MCF 10A (cell line): ENCODE measurements at regions not wholly inside any gene's neighbourhood (a gene's known extent, or its start where the extent isn't known, plus 50 kb on each side); places are given as distances from the start of the nearest gene placed in this dataset.

Experiments used
- BruUV-seq: library from RNA; stranded (reverse); fragments of 400-500 nt; replicated peaks from 2 replicates; lab custom pipeline; 2021; lab: Mats Ljungman, UMichigan
- CTCF ChIA-PET: fragments of 300-600 bp; sonication (Branson Sonifier 250); formaldehyde crosslinking; extraction: SDS; loops from one replicate; lab custom pipeline; 2021; ENCODE audit warnings: antibody characterized with exemption, inconsistent platforms; lab: Yijun Ruan, JAX
- POLR2A ChIA-PET: fragments of 300-600, 350-650 bp; sonication (Branson Sonifier 250); formaldehyde crosslinking; extraction: SDS; loops from one replicate; lab custom pipeline; 2020; ENCODE audit warnings: antibody characterized with exemption, inconsistent platforms; lab: Yijun Ruan, JAX
- DNase-seq: peaks from one replicate; pipeline ENCODE4 v3.0.0-alpha.2; 2018; ENCODE audit not compliant: unreplicated experiment
- H3K27ac Mint-ChIP-seq: one replicate; pipeline ENCODE4 v1.8.0; 2022; ENCODE audit warnings: mild to moderate bottlenecking, low read depth, mixed read lengths; ENCODE audit not compliant: unreplicated experiment
- H3K27me3 Mint-ChIP-seq: one replicate; pipeline ENCODE4 v1.8.0; 2022; ENCODE audit warnings: mixed read lengths; ENCODE audit not compliant: insufficient read depth, unreplicated experiment
- H3K36me3 Mint-ChIP-seq: one replicate; pipeline ENCODE4 v1.8.0; 2022; ENCODE audit warnings: mild to moderate bottlenecking, moderate library complexity, mixed read lengths; ENCODE audit not compliant: insufficient read depth, unreplicated experiment
- H3K4me1 Mint-ChIP-seq: one replicate; pipeline ENCODE4 v1.8.0; 2022; ENCODE audit warnings: mixed read lengths; ENCODE audit not compliant: insufficient read depth, unreplicated experiment
- H3K4me3 Mint-ChIP-seq: one replicate; pipeline ENCODE4 v1.8.0; 2022; ENCODE audit warnings: mild to moderate bottlenecking, moderate library complexity, mixed read lengths; ENCODE audit not compliant: unreplicated experiment
- H3K9me3 Mint-ChIP-seq: one replicate; pipeline ENCODE4 v1.8.0; 2022; ENCODE audit warnings: mixed read lengths; ENCODE audit not compliant: unreplicated experiment
- intact Hi-C: fragments of 100-400 bp; cut with micrococcal nuclease; formaldehyde crosslinking; loops from 2 replicates; pipeline ENCODE4 v1.14.1; 2022
- TF ChIP-seq, protein P1 (sequence below): fragments of 200-600 bp; IDR thresholded peaks from one replicate; pipeline ENCODE4 v1.8.0; 2022; ENCODE audit warnings: antibody characterized with exemption, mild to moderate bottlenecking; ENCODE audit not compliant: unreplicated experiment

DNA sequence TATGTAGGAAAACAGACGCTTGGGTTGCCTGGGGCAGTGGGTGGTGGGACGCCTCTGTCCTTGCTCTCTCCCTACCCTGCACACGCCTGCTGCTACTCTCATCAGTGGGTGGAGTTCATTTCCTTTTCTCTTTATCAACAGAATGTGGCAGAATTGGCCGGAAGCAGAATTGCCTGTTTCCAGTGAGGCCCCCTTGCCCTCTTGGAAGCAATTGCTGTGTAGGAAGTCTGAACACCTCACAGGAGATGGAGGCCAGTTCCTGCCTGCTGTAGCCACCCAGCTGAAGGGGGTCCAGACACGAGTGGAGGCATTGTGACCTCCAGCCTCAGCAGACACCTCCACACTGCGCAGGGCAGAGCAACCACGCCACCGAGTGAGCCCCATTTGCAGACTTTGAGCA, 331.6 kb upstream of the ZNF32 start:
- CTCF ChIA-PET, result no interaction called here
- Mint-ChIP-seq H3K4me3 (no peak overlapping the region), H3K9me3 (no peaks in the 10 kb centered on the region), H3K36me3 (no peaks in the 10 kb centered on the region), H3K4me1 (no peaks in the 10 kb centered on the region), H3K27me3 (no peaks in the 10 kb centered on the region), H3K27ac (no peak overlapping the region)
- POLR2A ChIA-PET, result no interaction called here
- BruUV-seq, result no TSS peak
- intact Hi-C loops, result no loop called here
- TF ChIP-seq, protein P1, sequence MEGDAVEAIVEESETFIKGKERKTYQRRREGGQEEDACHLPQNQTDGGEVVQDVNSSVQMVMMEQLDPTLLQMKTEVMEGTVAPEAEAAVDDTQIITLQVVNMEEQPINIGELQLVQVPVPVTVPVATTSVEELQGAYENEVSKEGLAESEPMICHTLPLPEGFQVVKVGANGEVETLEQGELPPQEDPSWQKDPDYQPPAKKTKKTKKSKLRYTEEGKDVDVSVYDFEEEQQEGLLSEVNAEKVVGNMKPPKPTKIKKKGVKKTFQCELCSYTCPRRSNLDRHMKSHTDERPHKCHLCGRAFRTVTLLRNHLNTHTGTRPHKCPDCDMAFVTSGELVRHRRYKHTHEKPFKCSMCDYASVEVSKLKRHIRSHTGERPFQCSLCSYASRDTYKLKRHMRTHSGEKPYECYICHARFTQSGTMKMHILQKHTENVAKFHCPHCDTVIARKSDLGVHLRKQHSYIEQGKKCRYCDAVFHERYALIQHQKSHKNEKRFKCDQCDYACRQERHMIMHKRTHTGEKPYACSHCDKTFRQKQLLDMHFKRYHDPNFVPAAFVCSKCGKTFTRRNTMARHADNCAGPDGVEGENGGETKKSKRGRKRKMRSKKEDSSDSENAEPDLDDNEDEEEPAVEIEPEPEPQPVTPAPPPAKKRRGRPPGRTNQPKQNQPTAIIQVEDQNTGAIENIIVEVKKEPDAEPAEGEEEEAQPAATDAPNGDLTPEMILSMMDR, result no peak
- DNase-seq, result no peak

GRCh38 chr10:43979551-43979950, 330.9 kb upstream of the ZNF32 start:
- no peaks in the 10 kb centered on the region for H3K9me3 Mint-ChIP-seq
- H3K27me3 Mint-ChIP-seq, result no peaks in the 10 kb centered on the region
- no peaks in the 10 kb centered on the region for H3K36me3 Mint-ChIP-seq
- TF ChIP-seq, protein P1, result no peak
- DNase-seq, result no peak
- POLR2A ChIA-PET, result no interaction called here
- CTCF ChIA-PET, result no interaction called here
- no peak overlapping the region for H3K27ac Mint-ChIP-seq
- H3K4me1 Mint-ChIP-seq, result no peaks in the 10 kb centered on the region
- H3K4me3 Mint-ChIP-seq, result no peak overlapping the region
- no TSS peak for BruUV-seq
- intact Hi-C loops, result no loop called here

DNA sequence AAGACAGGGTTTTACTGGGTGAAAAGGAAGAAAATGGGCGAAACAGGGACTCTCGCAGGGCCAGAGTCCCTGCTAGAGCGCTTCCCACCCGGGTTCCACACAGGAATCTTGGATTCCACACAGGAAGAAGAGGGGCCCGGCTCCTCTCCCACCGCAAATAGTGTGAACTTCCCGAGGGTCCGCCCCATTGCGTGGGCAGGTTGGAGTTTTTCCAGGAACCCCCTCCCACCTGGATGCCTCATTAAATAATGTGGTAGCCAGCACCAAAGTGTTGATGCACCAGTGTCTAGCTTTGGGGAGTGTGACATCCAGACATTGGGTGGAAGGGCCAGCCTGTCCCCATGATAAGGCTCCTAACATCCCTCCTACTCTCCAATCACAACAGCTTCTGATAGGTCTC, 330.3 kb upstream of the ZNF32 start:
- H3K27ac Mint-ChIP-seq, result no peak overlapping the region
- no TSS peak for BruUV-seq
- no peaks in the 10 kb centered on the region for H3K27me3 Mint-ChIP-seq
- ChIA-PET CTCF (no interaction called here), POLR2A (no interaction called here)
- TF ChIP-seq, protein P1, result no peak
- H3K4me3 Mint-ChIP-seq, result no peak overlapping the region
- DNase-seq, result no peak
- H3K9me3 Mint-ChIP-seq, result peaks cover 1% of the 10 kb centered on the region
- no peaks in the 10 kb centered on the region for H3K4me1 Mint-ChIP-seq
- intact Hi-C loops, result no loop called here
- no peaks in the 10 kb centered on the region for H3K36me3 Mint-ChIP-seq

GRCh38 chr10:43978091-43978490, 329.4 kb upstream of the ZNF32 start:
- DNase-seq, result no peak
- no TSS peak for BruUV-seq
- Mint-ChIP-seq H3K4me1 (no peaks in the 10 kb centered on the region), H3K4me3 (no peak overlapping the region), H3K27me3 (no peaks in the 10 kb centered on the region), H3K27ac (no peak overlapping the region), H3K36me3 (no peaks in the 10 kb centered on the region), H3K9me3 (peaks cover 5% of the 10 kb centered on the region)
- TF ChIP-seq, protein P1, result no peak
- ChIA-PET POLR2A (no interaction called here), CTCF (no interaction called here)
- intact Hi-C loops, result no loop called here
